DOHH2 (cell line): ENCODE measurements at regions not wholly inside any gene's neighbourhood (a gene's known extent, or its start where the extent isn't known, plus 50 kb on each side); places are given as distances from the start of the nearest gene placed in this dataset.

Experiments used
- EZH2phosphoT487 ChIP-seq: fragments of 200-600 bp; sonication (generic); IDR thresholded peaks from 2 replicates; pipeline ENCODE4 v1.6.1; 2017; ENCODE audit warnings: borderline replicate concordance, mild to moderate bottlenecking, antibody characterized with exemption, low read length, moderate library complexity, mixed read lengths
- TF ChIP-seq, protein P1 (sequence below): fragments of 200-600 bp; sonication (generic); IDR thresholded peaks from one replicate; pipeline ENCODE4 v1.5.1; 2014; ENCODE audit warnings: antibody characterized with exemption, mild to moderate bottlenecking, low read depth, low read length; ENCODE audit not compliant: poor library complexity, severe bottlenecking

- TF ChIP-seq, protein P1, sequence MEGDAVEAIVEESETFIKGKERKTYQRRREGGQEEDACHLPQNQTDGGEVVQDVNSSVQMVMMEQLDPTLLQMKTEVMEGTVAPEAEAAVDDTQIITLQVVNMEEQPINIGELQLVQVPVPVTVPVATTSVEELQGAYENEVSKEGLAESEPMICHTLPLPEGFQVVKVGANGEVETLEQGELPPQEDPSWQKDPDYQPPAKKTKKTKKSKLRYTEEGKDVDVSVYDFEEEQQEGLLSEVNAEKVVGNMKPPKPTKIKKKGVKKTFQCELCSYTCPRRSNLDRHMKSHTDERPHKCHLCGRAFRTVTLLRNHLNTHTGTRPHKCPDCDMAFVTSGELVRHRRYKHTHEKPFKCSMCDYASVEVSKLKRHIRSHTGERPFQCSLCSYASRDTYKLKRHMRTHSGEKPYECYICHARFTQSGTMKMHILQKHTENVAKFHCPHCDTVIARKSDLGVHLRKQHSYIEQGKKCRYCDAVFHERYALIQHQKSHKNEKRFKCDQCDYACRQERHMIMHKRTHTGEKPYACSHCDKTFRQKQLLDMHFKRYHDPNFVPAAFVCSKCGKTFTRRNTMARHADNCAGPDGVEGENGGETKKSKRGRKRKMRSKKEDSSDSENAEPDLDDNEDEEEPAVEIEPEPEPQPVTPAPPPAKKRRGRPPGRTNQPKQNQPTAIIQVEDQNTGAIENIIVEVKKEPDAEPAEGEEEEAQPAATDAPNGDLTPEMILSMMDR: no peak
- no peak for TF ChIP-seq EZH2phosphoT487
These were observed 471.3 kb downstream of the ZEB2 start for GRCh38 chr2:144048631-144049060.
